Sigmoid colon (tissue), 6 donors: ENCODE measurements at regions not wholly inside any gene's neighbourhood (a gene's known extent, or its start where the extent isn't known, plus 50 kb on each side); places are given as distances from the start of the nearest gene placed in this dataset.
A peak's percentile ranks its signal among the peaks of the same experiment; 100 is the strongest.

Experiments
- DNase-seq: peaks from one replicate; pipeline ENCODE4 v3.0.0-alpha.2; 2019
- H3K27ac ChIP-seq, 4 donors: fragments of 200-600 bp; sonication (generic); one replicate each; pipeline ENCODE4 v1.5.1; 2016 to 2019; ENCODE audit warnings: mild to moderate bottlenecking in 1 of 4
- H3K27me3 ChIP-seq, 3 donors: fragments of 200-600 bp; sonication (generic); one replicate each; pipeline ENCODE4 v1.5.1; 2019; ENCODE audit warnings: mild to moderate bottlenecking in 1 of 3
- H3K36me3 ChIP-seq, 4 donors: fragments of 200-600 bp; sonication (generic); one replicate each; pipeline ENCODE4 v1.5.1; 2016 to 2019
- H3K4me1 ChIP-seq, 4 donors: fragments of 200-600 bp; sonication (generic); one replicate each; pipeline ENCODE4 v1.5.1; 2017 to 2019
- H3K4me3 ChIP-seq, 4 donors: fragments of 200-600 bp; sonication (generic); one replicate each; pipeline ENCODE4 v1.5.1; 2017 to 2019; ENCODE audit warnings: mild to moderate bottlenecking in 2 of 4, moderate library complexity in 1 of 4
- H3K9me3 ChIP-seq, 4 donors: fragments of 200-600 bp in 3 of 4; sonication (generic) in 3 of 4; one replicate each; pipeline versions ENCODE4 v1.5.1 to v1.6.1; 2013 to 2019
- EP300 ChIP-seq, 4 donors: sonication (generic); formaldehyde crosslinking; IDR thresholded peaks; one replicate each; pipeline ENCODE4 v1.6.1; 2017; ENCODE audit warnings: antibody characterized with exemption in 4 of 4
- POLR2A ChIP-seq, 2 donors: fragments of 450-650 bp; IDR thresholded peaks; one replicate each; pipeline ENCODE4 v1.6.1; 2016; ENCODE audit warnings: antibody characterized with exemption in 2 of 2, mild to moderate bottlenecking in 2 of 2, moderate library complexity in 2 of 2
- POLR2AphosphoS5 ChIP-seq, 4 donors: sonication (generic); formaldehyde crosslinking; IDR thresholded peaks; one replicate each; pipeline ENCODE4 v1.6.1; 2017; ENCODE audit warnings: antibody characterized with exemption in 4 of 4
- WGBS, 2 donors: extraction: QIAGEN DNeasy Blood & Tissue Kit; methylation state at CpG; one replicate each; pipeline ENCODE4 v1.1.7; 2013; 5-methylcytosine and 5-hydroxymethylcytosine counted together
- intact Hi-C: fragments of 100-400 bp; cut with DNase I; formaldehyde crosslinking; loops from one replicate; pipeline ENCODE4 v1.15.1; 2023
- TF ChIP-seq, protein P1 (sequence below), 4 experiments: fragments of 450-650 bp in 3 of 4; fragments of 200-600 bp in 1 of 4; IDR thresholded peaks; one replicate each; pipeline ENCODE4 v1.5.1; 2016 to 2019; ENCODE audit warnings: antibody characterized with exemption in 4 of 4, mild to moderate bottlenecking in 3 of 4, moderate library complexity in 2 of 4
- donor health status: healthy with polysubstance abuse.
- donor health status: healthy.

DNA sequence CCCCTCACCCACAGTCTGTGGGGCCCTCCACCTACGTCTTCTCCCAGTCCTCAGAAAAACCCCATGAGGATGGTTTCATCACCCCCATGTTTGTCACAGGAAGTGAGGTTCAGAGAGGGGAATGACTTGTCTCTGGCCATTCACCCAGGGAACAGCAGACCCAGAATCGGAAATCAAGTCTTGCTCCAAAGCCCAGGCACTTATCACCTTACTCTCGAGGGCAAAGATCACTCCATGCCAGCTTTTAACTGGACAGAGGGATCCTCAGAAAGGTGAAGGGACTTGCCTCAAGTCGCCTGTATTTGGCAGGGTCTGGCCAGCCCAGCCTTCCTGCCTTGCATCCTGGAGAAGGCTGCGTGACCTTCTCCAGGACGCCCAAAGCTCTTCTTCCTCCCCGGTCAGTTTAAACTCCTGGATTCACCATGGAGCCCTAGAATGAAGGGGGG is 57.9 kb upstream of the SSBP3 start:
- H3K36me3 ChIP-seq: no peaks in the 10 kb centered on the region
- no peak overlapping the region for H3K4me3 ChIP-seq
- TF ChIP-seq, protein P1, sequence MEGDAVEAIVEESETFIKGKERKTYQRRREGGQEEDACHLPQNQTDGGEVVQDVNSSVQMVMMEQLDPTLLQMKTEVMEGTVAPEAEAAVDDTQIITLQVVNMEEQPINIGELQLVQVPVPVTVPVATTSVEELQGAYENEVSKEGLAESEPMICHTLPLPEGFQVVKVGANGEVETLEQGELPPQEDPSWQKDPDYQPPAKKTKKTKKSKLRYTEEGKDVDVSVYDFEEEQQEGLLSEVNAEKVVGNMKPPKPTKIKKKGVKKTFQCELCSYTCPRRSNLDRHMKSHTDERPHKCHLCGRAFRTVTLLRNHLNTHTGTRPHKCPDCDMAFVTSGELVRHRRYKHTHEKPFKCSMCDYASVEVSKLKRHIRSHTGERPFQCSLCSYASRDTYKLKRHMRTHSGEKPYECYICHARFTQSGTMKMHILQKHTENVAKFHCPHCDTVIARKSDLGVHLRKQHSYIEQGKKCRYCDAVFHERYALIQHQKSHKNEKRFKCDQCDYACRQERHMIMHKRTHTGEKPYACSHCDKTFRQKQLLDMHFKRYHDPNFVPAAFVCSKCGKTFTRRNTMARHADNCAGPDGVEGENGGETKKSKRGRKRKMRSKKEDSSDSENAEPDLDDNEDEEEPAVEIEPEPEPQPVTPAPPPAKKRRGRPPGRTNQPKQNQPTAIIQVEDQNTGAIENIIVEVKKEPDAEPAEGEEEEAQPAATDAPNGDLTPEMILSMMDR (IDR thresholded peaks at IDR 0.05): no peak
- no peak for TF ChIP-seq POLR2A (IDR thresholded peaks at IDR 0.05)
- no peak for TF ChIP-seq EP300 (IDR thresholded peaks at IDR 0.05)
- TF ChIP-seq POLR2AphosphoS5 (IDR thresholded peaks at IDR 0.05): no peak
- H3K27ac ChIP-seq: no peak overlapping the region
- intact Hi-C loops: loop anchor here (5.0 kb wide), 1 partner anchor 42 kb away; no protein-coding TSS in a partner anchor
- H3K27me3 ChIP-seq: no peaks in the 10 kb centered on the region
- peaks cover 0 to 29% (median 21%) of the 10 kb centered on the region in 4 donors for H3K4me1 ChIP-seq
- no peaks in the 10 kb centered on the region for H3K9me3 ChIP-seq
- WGBS, 2 donors: 85 to 87% methylated on average over 7 of the region's 7 CpGs
- peak; percentile 25 for DNase-seq

DNA sequence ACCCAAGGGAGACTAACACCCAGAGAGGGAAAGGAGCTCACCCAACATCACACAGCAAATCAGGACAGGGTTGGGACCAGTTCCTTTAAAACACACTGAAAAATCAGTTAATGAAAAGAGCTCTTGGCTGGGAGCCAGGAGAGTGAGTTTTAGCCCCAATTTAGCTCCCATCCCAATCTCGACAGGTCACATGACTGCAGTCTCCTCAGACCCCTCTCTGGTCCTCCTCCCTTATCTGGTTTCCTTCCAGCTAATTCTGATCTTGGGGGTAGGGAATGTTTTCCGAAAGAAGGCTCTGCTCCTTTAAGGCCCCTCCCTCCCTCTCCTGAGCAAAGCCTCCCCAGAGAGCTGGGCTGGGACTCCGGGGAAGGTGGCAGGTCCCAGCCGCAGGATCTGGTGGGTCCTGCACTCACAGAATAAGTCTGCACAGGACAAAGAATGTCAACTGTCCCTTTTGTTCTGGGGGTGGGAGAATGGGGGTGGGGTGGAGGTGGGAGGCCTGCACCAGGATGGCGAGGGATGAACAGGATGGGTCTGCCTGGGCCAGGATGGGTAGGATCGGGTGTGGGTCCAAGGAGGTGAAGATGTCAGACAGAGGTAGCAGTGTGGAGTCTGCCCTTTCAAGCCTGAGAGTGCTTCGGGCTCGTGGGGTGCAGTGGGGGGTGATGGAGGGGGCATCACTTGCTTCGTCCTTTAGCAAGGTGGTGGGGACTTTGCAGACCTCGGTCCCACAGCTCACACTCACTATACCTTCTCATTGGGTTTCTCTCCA is 57.3 kb upstream of the SSBP3 start:
- DNase-seq: peak; percentile 54
- H3K36me3 ChIP-seq: no peaks in the 10 kb centered on the region
- H3K4me1 ChIP-seq: peaks cover 0 to 29% (median 21%) of the 10 kb centered on the region in 4 donors
- H3K27ac ChIP-seq: no peak overlapping the region
- TF ChIP-seq EP300 (IDR thresholded peaks at IDR 0.05) (no peak), POLR2AphosphoS5 (IDR thresholded peaks at IDR 0.05) (no peak), POLR2A (IDR thresholded peaks at IDR 0.05) (no peak)
- TF ChIP-seq, protein P1 (IDR thresholded peaks at IDR 0.05): no peak
- WGBS, 2 donors: 65 to 75% methylated on average over 10 of the region's 10 CpGs
- H3K4me3 ChIP-seq: no peak overlapping the region
- intact Hi-C loops: loop anchor here (2.0 to 5.0 kb wide), 2 partner anchors 41 to 53 kb away; no protein-coding TSS in a partner anchor
- H3K9me3 ChIP-seq: no peaks in the 10 kb centered on the region
- H3K27me3 ChIP-seq: no peaks in the 10 kb centered on the region

DNA sequence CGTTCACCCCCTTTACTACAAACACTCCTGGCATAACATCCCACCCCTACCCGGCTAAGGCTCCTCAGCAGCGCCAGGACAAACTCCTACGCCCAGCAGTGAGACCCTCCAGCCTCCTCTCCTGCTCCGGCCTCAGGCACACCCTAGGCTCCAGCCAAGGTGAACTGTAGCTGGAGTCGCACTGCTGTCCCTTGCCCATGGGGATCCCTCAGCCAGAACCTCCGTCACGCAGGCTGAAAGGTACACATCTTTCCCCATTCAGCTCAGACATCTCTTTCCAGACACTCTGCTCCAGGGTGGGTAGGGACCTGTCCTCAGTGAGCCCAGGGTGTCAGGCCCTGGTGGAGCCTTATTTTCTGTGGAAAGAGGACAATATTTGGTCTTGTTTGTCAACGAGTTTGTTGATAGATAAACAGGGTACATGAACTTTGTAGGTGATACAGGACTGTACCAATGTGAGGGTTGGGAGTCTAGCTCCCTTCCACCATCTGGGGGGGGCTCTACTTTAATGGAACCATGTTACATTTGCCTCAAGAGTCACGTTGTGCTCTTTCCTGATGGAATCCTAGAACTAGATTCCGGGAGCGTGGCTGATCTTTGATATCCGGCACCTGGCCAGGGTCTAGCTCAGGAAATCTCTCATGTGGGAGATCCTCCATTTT is 56.5 kb upstream of the SSBP3 start:
- intact Hi-C loops: loop anchor here (2.0 to 5.0 kb wide), 2 partner anchors 40 to 52 kb away; no protein-coding TSS in a partner anchor

DNA sequence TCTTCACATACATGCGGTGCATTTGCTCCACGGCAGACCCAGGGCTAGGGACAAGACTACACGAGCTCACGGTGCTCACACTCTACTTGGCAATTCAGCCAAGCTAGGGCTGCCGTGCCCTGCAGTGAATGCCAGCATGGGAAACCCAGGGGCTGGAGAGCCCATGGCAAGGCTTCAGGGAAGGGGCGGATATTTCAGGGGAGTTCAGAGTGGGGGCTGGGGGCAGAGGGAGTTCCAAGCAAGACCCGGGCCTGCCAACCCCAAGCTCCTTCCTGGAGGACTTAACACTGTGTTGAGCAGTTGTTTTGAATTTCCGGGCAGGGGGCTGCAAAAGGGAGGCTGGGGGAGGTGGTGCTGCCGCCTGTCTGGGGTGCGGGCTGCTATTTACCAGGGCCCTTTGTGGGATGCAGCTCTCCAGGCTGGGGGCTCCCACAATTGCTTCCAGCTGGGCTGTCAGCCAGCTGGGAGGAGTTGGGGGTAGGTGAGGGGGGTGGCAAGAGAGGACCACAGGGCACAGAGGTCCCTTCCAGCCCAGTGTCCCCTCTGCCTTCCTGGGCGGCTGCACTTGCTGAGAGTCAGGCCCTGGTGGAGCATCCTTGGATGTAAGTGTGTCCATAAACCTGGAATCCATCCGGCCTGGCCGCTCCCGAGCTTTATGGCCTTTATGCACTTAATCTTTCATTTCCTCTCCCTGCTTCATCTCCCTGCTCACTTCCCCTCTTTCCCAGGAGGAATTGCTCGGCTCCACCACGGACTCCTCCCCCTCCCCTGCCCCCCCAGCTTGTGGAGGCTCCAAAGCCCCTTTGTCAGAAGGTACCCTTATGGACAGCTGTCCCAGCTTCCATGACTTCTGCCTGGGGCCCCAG is 55.8 kb upstream of the SSBP3 start:
- Histone ChIP-seq H3K27ac (no peak overlapping the region), H3K4me1 (peaks cover 0 to 29% (median 21%) of the 10 kb centered on the region in 4 donors), H3K4me3 (no peak overlapping the region), H3K9me3 (no peaks in the 10 kb centered on the region), H3K27me3 (no peaks in the 10 kb centered on the region), H3K36me3 (no peaks in the 10 kb centered on the region)
- WGBS, 2 donors: 51 to 73% methylated on average over 16 of the region's 16 CpGs
- DNase-seq: peak; percentile 50
- intact Hi-C loops: loop anchor here (2.0 to 5.0 kb wide), 2 partner anchors 40 to 51 kb away; no protein-coding TSS in a partner anchor
- TF ChIP-seq, protein P1 (IDR thresholded peaks at IDR 0.05): no peak
- TF ChIP-seq EP300 (IDR thresholded peaks at IDR 0.05) (no peak), POLR2A (IDR thresholded peaks at IDR 0.05) (no peak), POLR2AphosphoS5 (IDR thresholded peaks at IDR 0.05) (no peak)

More for the DNA sequence above, 56.5 kb upstream of the SSBP3 start:
- peak; percentile 36 for DNase-seq
- H3K4me1 ChIP-seq: peaks cover 0 to 29% (median 21%) of the 10 kb centered on the region in 4 donors
- no peaks in the 10 kb centered on the region for H3K36me3 ChIP-seq
- WGBS, 2 donors: 66 to 78% methylated on average over 13 of the region's 13 CpGs
- H3K27me3 ChIP-seq: no peaks in the 10 kb centered on the region
- H3K4me3 ChIP-seq: no peak overlapping the region
- no peak overlapping the region for H3K27ac ChIP-seq
- H3K9me3 ChIP-seq: no peaks in the 10 kb centered on the region
- TF ChIP-seq POLR2AphosphoS5 (IDR thresholded peaks at IDR 0.05): no peak
- TF ChIP-seq, protein P1 (IDR thresholded peaks at IDR 0.05): no peak
- TF ChIP-seq EP300 (IDR thresholded peaks at IDR 0.05): no peak
- no peak for TF ChIP-seq POLR2A (IDR thresholded peaks at IDR 0.05)
